Fibroblast of lung (primary cell): ENCODE measurements at regions not wholly inside any gene's neighbourhood (a gene's known extent, or its start where the extent isn't known, plus 50 kb on each side); places are given as distances from the start of the nearest gene placed in this dataset.
"Not testable (repeated sequence)": the region's sequence is repeated elsewhere in the genome, so short reads cannot be mapped to it uniquely, and the experiment has no call there.

Experiments
- DNase-seq, 2 donors: peaks; one replicate each; pipeline versions ENCODE4 v3.0.0 to v3.0.0-alpha.2; 2010; ENCODE audit warnings: low read depth in 2 of 2
- H2AFZ ChIP-seq: 2 replicates; pipeline ENCODE4 v1.5.1; 2012; ENCODE audit warnings: low read length, control low read depth, inconsistent platforms
- H3K27ac ChIP-seq: 2 replicates; pipeline ENCODE4 v1.5.1; 2011; ENCODE audit warnings: low read length, control low read depth; ENCODE audit not compliant: insufficient read depth
- H3K27me3 ChIP-seq: 2 replicates; pipeline ENCODE4 v1.5.1; 2011; ENCODE audit warnings: mild to moderate bottlenecking, low read length; ENCODE audit not compliant: control insufficient read depth, insufficient read depth
- H3K36me3 ChIP-seq: 2 replicates; pipeline ENCODE4 v1.5.1; 2011; ENCODE audit warnings: low read length; ENCODE audit not compliant: control insufficient read depth, insufficient read depth
- H3K4me1 ChIP-seq: 2 replicates; pipeline ENCODE4 v1.5.1; 2011; ENCODE audit warnings: low read length; ENCODE audit not compliant: control insufficient read depth, insufficient read depth; ENCODE audit errors: extremely low read depth
- H3K4me2 ChIP-seq: 2 replicates; pipeline ENCODE4 v1.5.1; 2011; ENCODE audit warnings: low read length, control low read depth; ENCODE audit not compliant: insufficient read depth; ENCODE audit errors: extremely low read depth
- H3K4me3 ChIP-seq, 4 experiments: fragments of 200-600 bp in 1 of 4; sonication (generic) in 1 of 4; replicated peaks in 1 of 4; 2 replicates each; pipeline ENCODE4 v1.5.1; 2011 to 2016; ENCODE audit warnings: low read length in 4 of 4, low read depth in 3 of 4, mild to moderate bottlenecking in 3 of 4, control low read depth in 2 of 4, inconsistent platforms in 1 of 4, mixed read lengths in 1 of 4; ENCODE audit not compliant: insufficient read depth in 1 of 4; ENCODE audit errors: control extremely low read depth in 1 of 4
- H3K79me2 ChIP-seq: 2 replicates; pipeline ENCODE4 v1.5.1; 2012; ENCODE audit warnings: mild to moderate bottlenecking, low read length, inconsistent platforms; ENCODE audit not compliant: control insufficient read depth, insufficient read depth
- H3K9ac ChIP-seq: 2 replicates; pipeline ENCODE4 v1.5.1; 2011; ENCODE audit warnings: mild to moderate bottlenecking, low read length, control low read depth; ENCODE audit not compliant: insufficient read depth
- H3K9me3 ChIP-seq: 2 replicates; pipeline ENCODE4 v1.5.1; 2012; ENCODE audit warnings: low read depth, low read length; ENCODE audit not compliant: control insufficient read depth, insufficient read depth
- H4K20me1 ChIP-seq: 2 replicates; pipeline ENCODE4 v1.5.1; 2011; ENCODE audit warnings: low read length; ENCODE audit not compliant: control insufficient read depth, insufficient read depth; ENCODE audit errors: extremely low read depth
- EZH2 ChIP-seq: IDR thresholded peaks from 2 replicates; pipeline ENCODE4 v1.5.1; 2012; ENCODE audit warnings: low read length, control low read depth, mild to moderate bottlenecking; ENCODE audit errors: missing control alignments
- TF ChIP-seq, protein P1 (sequence below), 2 donors: IDR thresholded peaks in 1 of 2; conservative IDR thresholded peaks in 1 of 2; 1 replicate in 1 of 2; 2 replicates in 1 of 2; pipeline ENCODE4 v1.5.1; 2011 to 2012; ENCODE audit warnings: low read length in 2 of 2, control low read depth in 1 of 2, inconsistent platforms in 1 of 2, low read depth in 1 of 2, mild to moderate bottlenecking in 1 of 2

DNA sequence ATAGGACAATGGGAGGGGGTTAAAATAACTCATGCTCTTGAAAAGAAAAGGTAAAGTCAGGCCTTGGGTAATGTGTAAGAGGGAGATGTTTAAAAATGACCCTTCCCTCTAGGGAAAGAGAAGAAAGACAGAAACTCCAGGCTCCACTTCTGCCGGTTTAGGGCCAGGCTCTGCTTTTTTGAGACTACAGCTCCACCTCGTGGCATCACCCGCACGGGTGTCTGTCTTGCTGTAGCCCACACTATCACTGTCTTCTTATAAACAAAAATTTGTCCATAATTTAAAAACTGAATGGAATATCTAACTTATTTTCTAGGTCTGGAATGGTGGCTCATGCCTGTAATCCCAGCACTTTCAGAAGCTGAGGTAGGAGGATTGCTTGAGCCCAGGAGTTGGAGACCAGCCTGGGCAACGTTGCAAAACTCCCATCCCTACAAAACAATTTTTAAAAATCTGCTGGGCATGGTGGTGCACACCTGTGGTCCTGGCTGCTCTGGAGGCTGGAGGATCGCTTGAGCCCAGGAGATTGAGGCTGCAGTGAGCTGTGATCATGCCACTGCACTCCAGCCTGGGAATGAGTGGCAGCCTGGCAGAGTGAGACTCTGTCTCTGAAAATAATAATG lies 65.1 kb upstream of the GTF3A start:
- no peak overlapping the region for H3K9ac ChIP-seq
- no peak overlapping the region for H3K4me2 ChIP-seq
- peaks cover 3% of the 10 kb centered on the region for H3K27me3 ChIP-seq
- H3K4me3 ChIP-seq, result no peak overlapping the region
- H3K36me3 ChIP-seq, result no peaks in the 10 kb centered on the region
- peaks cover 3% of the 10 kb centered on the region for H3K4me1 ChIP-seq
- no peak overlapping the region for H3K27ac ChIP-seq
- TF ChIP-seq EZH2, result no peak
- TF ChIP-seq, protein P1, sequence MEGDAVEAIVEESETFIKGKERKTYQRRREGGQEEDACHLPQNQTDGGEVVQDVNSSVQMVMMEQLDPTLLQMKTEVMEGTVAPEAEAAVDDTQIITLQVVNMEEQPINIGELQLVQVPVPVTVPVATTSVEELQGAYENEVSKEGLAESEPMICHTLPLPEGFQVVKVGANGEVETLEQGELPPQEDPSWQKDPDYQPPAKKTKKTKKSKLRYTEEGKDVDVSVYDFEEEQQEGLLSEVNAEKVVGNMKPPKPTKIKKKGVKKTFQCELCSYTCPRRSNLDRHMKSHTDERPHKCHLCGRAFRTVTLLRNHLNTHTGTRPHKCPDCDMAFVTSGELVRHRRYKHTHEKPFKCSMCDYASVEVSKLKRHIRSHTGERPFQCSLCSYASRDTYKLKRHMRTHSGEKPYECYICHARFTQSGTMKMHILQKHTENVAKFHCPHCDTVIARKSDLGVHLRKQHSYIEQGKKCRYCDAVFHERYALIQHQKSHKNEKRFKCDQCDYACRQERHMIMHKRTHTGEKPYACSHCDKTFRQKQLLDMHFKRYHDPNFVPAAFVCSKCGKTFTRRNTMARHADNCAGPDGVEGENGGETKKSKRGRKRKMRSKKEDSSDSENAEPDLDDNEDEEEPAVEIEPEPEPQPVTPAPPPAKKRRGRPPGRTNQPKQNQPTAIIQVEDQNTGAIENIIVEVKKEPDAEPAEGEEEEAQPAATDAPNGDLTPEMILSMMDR (conservative IDR thresholded peaks at IDR 0.05 in 1 of 2, IDR thresholded peaks at IDR 0.05 in 1 of 2; ENCODE audit: low read depth in 1 of 2, low read length in 2 of 2), result peak; percentile 85 to 86
- no peaks in the 10 kb centered on the region for H4K20me1 ChIP-seq
- H3K9me3 ChIP-seq, result no peaks in the 10 kb centered on the region
- peak; percentile 46 to 79 for DNase-seq
- no peaks in the 10 kb centered on the region for H3K79me2 ChIP-seq
- no peak overlapping the region for H2AFZ ChIP-seq

DNA sequence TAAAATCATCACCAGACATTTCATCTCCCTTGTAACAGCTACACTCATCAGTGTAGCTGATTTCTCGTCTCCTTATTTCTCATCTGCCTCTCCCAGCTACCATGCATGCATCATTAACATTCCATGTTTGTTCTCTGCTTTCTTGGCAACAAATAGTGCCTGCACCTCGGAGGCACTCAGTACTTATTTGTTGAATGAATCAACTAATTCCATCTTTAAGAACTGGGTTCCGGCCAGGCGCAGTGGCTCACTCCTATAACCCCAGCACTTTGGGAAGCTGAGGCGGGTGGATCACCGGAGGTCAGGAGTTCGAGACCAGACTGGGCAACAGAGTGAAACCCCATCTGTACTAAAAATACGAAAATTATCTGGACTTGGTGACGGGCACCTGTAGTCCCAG lies 63.9 kb upstream of the GTF3A start:
- Histone ChIP-seq H3K4me3 (no peak overlapping the region), H3K36me3 (no peaks in the 10 kb centered on the region), H2AFZ (no peak overlapping the region), H3K4me1 (peaks cover 3% of the 10 kb centered on the region), H3K9me3 (no peaks in the 10 kb centered on the region), H3K27ac (no peak overlapping the region), H3K4me2 (no peak overlapping the region), H3K27me3 (peaks cover 3% of the 10 kb centered on the region), H3K79me2 (no peaks in the 10 kb centered on the region), H4K20me1 (no peaks in the 10 kb centered on the region), H3K9ac (no peak overlapping the region)
- no peak for DNase-seq
- no peak for TF ChIP-seq EZH2
- TF ChIP-seq, protein P1 (conservative IDR thresholded peaks at IDR 0.05 in 1 of 2, IDR thresholded peaks at IDR 0.05 in 1 of 2; ENCODE audit: low read depth in 1 of 2, low read length in 2 of 2), result no peak

DNA sequence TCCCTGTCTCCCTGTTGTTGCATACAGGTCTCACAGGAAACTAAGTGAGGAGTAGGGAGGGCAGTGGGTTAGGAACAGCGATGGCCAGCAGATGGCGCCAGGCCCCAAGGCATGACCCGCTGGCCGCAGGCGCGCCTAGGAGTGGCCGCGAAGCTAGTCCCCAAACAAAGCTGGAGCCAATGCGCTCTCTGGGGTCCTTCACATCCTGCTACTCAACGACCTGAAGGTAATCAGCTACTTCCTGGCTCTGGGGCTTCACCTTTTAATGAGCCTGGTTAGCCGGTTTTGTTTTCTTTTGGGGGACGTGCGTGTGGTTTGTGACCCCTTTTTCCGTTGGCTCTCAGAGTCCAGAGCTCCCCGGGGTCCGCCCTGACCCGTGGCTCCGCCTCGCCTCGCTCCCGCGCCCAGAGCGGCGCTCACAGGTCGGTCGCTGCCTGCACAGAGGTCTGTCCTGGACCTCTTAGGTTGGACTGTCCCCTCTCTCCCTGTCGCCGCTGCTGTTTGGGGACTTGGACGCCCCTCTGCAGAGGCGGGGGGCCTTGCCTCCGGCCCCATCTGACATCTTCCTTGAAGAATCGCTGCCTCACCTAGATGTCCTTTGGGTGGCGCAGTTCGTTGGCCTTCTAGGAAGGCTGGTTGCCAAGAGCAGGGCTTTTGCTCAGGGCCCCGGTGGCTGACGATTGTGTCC lies 62.2 kb upstream of the GTF3A start:
- peaks cover 3% of the 10 kb centered on the region for H3K4me1 ChIP-seq
- peak; percentile 25 for TF ChIP-seq EZH2
- TF ChIP-seq, protein P1 (conservative IDR thresholded peaks at IDR 0.05 in 1 of 2, IDR thresholded peaks at IDR 0.05 in 1 of 2; ENCODE audit: low read depth in 1 of 2, low read length in 2 of 2), result peak; percentile 89 to 95
- no peaks in the 10 kb centered on the region for H3K79me2 ChIP-seq
- no peaks in the 10 kb centered on the region for H4K20me1 ChIP-seq
- peaks cover 3% of the 10 kb centered on the region for H3K27me3 ChIP-seq
- H3K9ac ChIP-seq, result peak overlapping the region; percentile 3
- no peaks in the 10 kb centered on the region for H3K9me3 ChIP-seq
- H3K4me3 ChIP-seq, result peak overlapping the region; percentile 44 to 72 (median 52)
- peak overlapping the region; percentile 95 for H2AFZ ChIP-seq
- peak overlapping the region; percentile 76 for H3K4me2 ChIP-seq
- no peaks in the 10 kb centered on the region for H3K36me3 ChIP-seq
- H3K27ac ChIP-seq, result no peak overlapping the region
- peak; percentile 66 to 77 for DNase-seq

DNA sequence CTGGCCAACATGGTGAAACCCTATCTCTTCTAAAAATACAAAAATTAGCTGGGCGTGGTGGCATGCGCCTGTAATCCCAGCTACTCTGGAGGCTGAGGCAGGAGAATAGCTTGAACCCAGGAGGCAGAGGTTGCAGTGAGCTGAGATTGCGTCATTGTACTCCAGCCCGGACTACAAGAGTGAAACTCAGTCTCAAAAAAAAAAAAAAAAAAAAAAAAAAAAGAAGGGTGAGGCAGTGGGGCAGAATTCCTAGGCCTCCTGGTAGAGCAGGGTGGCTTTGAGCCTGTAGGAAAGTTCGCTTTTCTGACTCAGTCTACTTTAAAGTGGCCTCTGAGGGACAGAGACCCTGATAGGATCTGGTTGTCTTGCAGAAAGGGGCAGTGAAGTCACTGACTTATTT lies 60.8 kb upstream of the GTF3A start:
- H3K4me2 ChIP-seq, H3K79me2 ChIP-seq, H3K4me1 ChIP-seq, DNase-seq, H2AFZ ChIP-seq, H3K4me3 ChIP-seq, H3K36me3 ChIP-seq, H3K27ac ChIP-seq, H3K9ac ChIP-seq, H3K27me3 ChIP-seq, H3K9me3 ChIP-seq, H4K20me1 ChIP-seq: not testable (repeated sequence)
